ENCODE measurements at regions not wholly inside any gene's neighbourhood (a gene's known extent, or its start where the extent isn't known, plus 50 kb on each side); places are given as distances from the start of the nearest gene placed in this dataset.

- Histone ChIP-seq H3K27ac (no peak overlapping the region), H3K4me1 (replicated peaks in 1 of 2) (no peaks in the 10 kb centered on the region), H3K27me3 (no peaks in the 10 kb centered on the region), H3K9me3 (replicated peaks in 1 of 3) (no peaks in the 10 kb centered on the region), H3K36me3 (replicated peaks in 1 of 2) (no peaks in the 10 kb centered on the region), H3K4me3 (no peak overlapping the region)
- DNase-seq: no peak
- TF ChIP-seq POLR2A (IDR thresholded peaks at IDR 0.05): no peak
- TF ChIP-seq CTCF (IDR thresholded peaks at IDR 0.05): no peak
- intact Hi-C loops (cut with DNase I): no loop called here
- 57 to 71% (median 68%) methylated on average over 2 of the region's 2 CpGs for WGBS, 4 donors
Observed at GRCh38 chr1:238981317-238981933, 404.9 kb upstream of the CHRM3 start.

- Histone ChIP-seq H3K9me3 (replicated peaks in 1 of 3) (no peaks in the 10 kb centered on the region), H3K27ac (no peak overlapping the region), H3K4me1 (replicated peaks in 1 of 2) (no peaks in the 10 kb centered on the region), H3K27me3 (no peaks in the 10 kb centered on the region), H3K36me3 (replicated peaks in 1 of 2) (no peaks in the 10 kb centered on the region), H3K4me3 (no peak overlapping the region)
- intact Hi-C loops (cut with DNase I): no loop called here
- DNase-seq: no peak
- 77 to 89% (median 82%) methylated on average over 2 of the region's 2 CpGs for WGBS, 4 donors
- TF ChIP-seq CTCF (IDR thresholded peaks at IDR 0.05): no peak
- no peak for TF ChIP-seq POLR2A (IDR thresholded peaks at IDR 0.05)
Observed at GRCh38 chr1:238980053-238980452, 406.3 kb upstream of the CHRM3 start.

GRCh38 chr1:238964631-238965030 is 421.7 kb upstream of the CHRM3 start:
- intact Hi-C loops (cut with DNase I): no loop called here
- no peak overlapping the region for H3K4me3 ChIP-seq
- no peaks in the 10 kb centered on the region for H3K27me3 ChIP-seq
- no peaks in the 10 kb centered on the region for H3K9me3 ChIP-seq (replicated peaks in 1 of 3)
- H3K36me3 ChIP-seq (replicated peaks in 1 of 2): no peaks in the 10 kb centered on the region
- no peak for DNase-seq
- no peak for TF ChIP-seq CTCF (IDR thresholded peaks at IDR 0.05)
- TF ChIP-seq POLR2A (IDR thresholded peaks at IDR 0.05): no peak
- WGBS, 4 donors: 60 to 68% (median 66%) methylated on average over 5 of the region's 5 CpGs
- no peak overlapping the region for H3K27ac ChIP-seq
- no peaks in the 10 kb centered on the region for H3K4me1 ChIP-seq (replicated peaks in 1 of 2)

- no peaks in the 10 kb centered on the region for H3K36me3 ChIP-seq (replicated peaks in 1 of 2)
- H3K27me3 ChIP-seq: no peaks in the 10 kb centered on the region
- no peak for TF ChIP-seq CTCF (IDR thresholded peaks at IDR 0.05)
- no peak for TF ChIP-seq POLR2A (IDR thresholded peaks at IDR 0.05)
- H3K27ac ChIP-seq: no peak overlapping the region
- H3K4me3 ChIP-seq: no peak overlapping the region
- DNase-seq: no peak
- no peaks in the 10 kb centered on the region for H3K9me3 ChIP-seq (replicated peaks in 1 of 3)
- H3K4me1 ChIP-seq (replicated peaks in 1 of 2): no peaks in the 10 kb centered on the region
- WGBS, 4 donors: 77 to 84% (median 82%) methylated on average over 8 of the region's 8 CpGs
- intact Hi-C loops (cut with DNase I): no loop called here
Observed at GRCh38 chr1:238962941-238963340, 423.4 kb upstream of the CHRM3 start.

Measured in adrenal gland (tissue), 9 donors.